ENCODE measurements at regions not wholly inside any gene's neighbourhood (a gene's known extent, or its start where the extent isn't known, plus 50 kb on each side); places are given as distances from the start of the nearest gene placed in this dataset.

GRCh38 chr3:182668974-182669373 lies 124.3 kb upstream of the ATP11B start:
- no peak for DNase-seq

DNA sequence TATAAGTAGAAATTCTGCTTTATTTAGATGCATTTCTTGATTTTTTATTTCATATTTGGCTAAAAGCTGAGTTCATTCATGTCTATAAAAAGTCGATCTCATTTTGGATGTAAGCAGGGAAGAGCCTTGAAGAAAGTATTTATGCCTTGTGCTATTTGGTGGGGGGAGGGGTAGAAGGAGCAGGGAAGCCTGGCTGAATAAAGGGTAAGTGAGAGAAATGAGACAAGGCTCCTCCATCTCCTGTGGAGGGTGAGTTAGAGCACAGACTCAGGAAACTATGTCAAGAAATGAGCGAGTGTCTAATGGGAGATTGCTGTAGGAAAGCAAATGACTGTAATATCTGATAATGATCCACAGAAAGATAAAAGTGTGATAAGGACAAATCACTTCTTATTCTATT lies 121.8 kb upstream of the ATP11B start:
- DNase-seq = no peak

DNA sequence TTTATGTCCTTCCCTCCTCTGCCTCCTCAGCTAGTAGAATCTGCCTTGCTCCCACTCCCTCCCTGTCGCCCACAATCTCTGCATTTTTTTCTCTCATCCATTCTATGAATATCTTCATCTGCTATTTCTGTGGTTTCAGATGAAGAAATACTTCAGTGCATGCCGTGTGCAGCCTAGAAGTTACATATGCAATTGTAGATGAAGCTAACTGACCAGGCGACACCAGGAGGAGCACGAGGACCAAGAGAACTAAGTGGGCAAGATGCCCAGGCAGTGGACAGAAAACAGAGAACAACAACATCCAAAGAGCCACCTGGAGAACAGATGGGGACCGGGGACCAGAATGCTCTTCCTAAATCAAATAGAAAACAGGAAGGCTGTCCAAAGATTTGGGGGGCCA lies 121.4 kb upstream of the ATP11B start:
- DNase-seq = no peak

DNA sequence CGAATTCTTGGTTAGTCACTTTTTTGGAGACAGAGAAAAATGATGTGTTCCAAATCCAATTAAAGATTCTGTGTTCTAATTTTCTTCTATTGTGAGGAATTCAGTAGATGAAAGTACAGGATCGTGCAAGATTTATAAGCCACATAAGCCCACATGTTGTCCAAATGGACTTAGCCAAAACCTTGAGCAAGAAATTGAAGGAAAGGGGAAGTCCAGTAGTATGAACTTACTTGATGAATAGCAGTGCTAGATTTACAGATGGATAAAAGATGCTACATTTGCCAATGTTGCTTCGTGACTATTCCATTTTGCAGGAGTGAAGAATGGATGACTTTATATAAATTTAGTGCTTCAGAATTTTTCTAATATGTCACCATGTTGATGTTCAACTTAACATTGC lies 120.0 kb upstream of the ATP11B start:
- DNase-seq = no peak

DNA sequence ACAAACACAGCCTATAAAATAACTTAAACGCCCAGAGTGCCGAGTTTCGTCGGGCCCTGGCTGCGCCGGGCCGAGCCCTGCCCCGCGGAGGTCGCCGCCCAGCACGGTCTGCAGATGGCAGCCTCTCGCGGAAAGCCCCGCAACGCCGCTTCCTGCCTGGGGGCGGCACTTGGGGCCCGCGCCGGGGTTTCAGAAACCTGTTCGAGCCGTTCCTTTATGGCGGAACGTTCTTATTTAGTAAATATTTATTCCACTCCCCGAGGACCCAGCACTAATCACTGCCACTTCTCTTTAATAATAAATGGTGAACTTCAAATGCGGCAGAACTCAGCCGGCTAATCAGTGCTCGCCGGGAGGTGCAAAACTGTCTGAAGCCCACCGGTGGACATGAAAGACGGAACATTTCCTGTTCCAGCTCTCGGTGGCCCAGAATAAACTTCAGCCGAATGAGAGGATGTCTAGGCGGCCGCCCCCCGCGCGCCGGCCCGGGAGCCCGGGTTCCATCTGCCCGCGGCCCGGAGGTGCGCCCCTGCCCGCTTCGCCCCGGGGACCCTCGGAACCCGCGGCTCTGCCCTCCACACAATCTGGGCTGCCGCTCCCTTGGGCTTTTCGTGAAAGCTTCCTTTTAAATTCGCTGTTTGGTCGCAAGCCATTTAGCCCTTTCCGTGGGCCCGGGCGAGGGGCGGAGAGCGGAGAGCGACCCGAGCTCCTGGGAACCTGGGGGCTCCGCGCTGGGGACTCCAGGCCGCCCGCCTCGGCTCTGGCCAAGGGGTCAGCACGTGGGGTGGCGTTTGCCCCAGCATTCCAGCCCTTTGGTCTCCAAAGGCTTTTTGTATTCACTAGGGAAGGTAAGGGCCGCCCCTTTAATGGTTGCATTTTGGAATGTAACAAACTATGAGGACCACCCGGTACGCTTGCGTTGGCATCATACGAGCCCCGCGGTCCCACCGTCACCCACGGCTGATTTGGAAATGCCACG lies 110.8 kb upstream of the ATP11B start:
- peak; percentile 21 for DNase-seq

- peak; percentile 23 for DNase-seq
These were observed 109.9 kb upstream of the ATP11B start for GRCh38 chr3:182683453-182683852.

GRCh38 chr3:182683858-182684257 lies 109.4 kb upstream of the ATP11B start:
- DNase-seq = no peak

- DNase-seq = no peak
These were observed 107.0 kb upstream of the ATP11B start for GRCh38 chr3:182686033-182686886.

GRCh38 chr3:182690172-182690571 lies 103.1 kb upstream of the ATP11B start:
- DNase-seq = no peak

GRCh38 chr3:182692021-182692420 lies 101.3 kb upstream of the ATP11B start:
- no peak for DNase-seq

- no peak for DNase-seq
These were observed 100.6 kb upstream of the ATP11B start for GRCh38 chr3:182692695-182693094.

DNA sequence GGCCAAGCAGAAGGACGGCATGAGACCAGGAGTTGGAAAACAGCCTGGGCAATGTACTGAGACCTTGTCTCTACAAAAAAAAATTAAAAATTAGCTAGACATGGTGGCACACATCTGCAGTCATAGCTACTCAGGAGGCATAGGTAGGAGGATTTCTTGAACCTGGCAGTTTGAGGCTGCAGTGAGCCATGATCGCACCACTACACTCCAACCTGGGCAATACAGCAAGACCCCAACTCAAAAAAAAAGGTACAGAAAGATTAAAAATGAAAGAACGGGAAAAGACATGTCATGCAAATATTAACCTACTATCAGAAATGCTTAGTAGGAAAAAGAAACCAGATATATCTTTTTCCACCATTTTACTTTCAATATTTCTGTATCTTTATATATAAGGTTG lies 99.6 kb upstream of the ATP11B start:
- DNase-seq = no peak

DNA sequence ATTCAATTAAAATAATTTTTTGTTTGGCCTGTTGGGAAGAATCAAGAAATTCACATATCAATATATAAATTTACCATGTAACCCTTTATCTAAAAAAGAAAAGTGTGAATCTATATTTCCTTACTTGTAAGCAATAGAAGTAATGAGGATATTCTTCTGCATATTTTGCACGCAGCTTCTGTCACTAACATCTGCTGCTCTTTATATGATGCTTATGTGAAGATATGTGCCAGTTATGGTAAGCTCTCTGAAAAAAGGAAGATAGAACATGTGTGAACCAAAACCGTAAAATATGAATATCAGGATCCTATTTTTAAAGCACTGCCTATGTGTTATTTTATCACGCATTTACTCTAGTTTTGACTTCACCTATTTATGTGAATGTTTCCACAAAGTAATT lies 96.4 kb upstream of the ATP11B start:
- DNase-seq = no peak

DNA sequence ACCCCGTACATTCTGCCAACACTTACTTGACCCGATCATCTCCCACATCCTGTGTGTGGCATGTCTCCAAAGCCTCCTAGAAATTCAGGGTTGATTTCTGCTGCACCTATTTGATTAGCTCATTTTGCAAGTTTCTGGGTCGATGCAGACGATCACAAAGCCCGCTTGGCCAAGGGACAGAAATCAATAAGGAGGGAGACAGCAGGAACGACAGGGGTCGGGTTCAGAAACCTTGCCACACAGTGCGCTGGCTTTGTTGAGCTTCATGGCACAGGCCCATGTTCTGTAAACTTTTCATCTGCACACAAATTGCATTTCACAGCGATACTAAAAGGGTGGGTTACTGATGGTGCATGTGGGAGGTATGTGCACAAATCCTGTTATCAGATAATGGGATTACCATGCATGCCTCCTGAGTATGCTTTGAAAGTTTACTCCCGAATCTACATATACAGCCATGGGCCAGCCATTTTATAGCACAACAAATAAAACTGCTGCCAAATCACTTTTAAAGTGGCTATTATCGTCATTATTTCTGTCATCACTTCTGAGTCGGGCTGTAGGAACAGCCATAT lies 95.9 kb upstream of the ATP11B start:
- no peak for DNase-seq

DNA sequence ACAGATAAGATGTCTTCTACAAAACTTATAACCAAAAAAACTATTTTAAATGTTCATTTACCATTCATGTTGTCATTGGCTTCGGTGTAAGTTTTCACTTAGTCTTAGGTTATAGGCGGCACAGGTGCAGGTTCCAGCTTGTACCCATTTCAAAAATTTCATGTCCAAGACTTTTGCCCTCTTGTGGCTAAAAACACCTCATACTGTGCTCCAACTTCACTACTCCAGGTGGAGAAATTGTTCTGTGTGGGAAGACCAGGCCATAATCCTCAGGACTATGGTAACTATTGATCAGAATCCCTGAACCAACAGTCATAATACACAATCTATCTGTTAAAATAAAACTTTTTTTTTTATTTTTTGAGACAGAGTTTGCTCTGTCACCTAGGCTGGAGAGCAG lies 95.2 kb upstream of the ATP11B start:
- no peak for DNase-seq

- no peak for DNase-seq
These were observed 93.6 kb upstream of the ATP11B start for GRCh38 chr3:182699550-182700170.

- DNase-seq = no peak
These were observed 91.1 kb upstream of the ATP11B start for GRCh38 chr3:182702216-182702615.

DNA sequence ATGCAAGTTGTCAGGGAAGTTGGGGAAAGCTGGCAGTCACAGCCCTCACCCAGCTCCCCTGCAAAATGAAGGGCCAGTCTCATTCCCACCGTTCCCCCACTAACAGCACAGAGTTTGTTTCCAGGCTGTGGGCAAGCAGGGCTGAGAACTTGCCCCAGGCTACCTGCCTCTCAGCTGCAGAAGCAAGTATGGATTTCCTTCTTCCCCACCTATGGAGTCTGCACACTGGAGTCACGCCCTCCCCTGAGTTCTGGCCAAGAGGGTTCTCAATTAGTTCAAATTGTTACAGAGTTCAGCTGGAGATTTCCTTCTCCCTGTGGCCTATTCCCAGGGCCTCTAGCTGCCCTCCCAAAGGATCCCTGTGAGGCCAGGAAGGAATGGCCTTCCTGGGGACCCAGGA lies 90.1 kb upstream of the ATP11B start:
- DNase-seq = no peak

GRCh38 chr3:182704926-182705325 lies 88.4 kb upstream of the ATP11B start:
- no peak for DNase-seq

DNA sequence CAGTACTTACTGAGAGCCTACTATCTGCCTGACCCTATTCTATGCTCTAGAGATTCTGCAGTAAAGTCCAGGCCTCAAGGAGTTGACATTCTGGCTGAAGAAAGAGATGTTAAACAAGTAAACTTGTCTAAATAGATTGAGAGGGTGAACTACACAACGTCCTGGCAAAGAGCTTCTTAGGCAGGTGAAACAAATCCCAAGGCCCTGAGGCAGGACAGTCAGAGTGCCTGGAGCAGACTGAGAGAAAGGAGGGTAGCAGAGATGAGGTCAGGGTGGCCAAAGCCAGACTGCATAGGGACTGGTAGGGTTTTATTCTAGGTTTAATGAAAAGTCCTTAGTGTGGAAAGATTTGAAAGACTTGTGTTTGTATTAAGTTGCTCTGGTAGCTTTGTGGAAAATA lies 84.5 kb upstream of the ATP11B start:
- DNase-seq = no peak

DNA sequence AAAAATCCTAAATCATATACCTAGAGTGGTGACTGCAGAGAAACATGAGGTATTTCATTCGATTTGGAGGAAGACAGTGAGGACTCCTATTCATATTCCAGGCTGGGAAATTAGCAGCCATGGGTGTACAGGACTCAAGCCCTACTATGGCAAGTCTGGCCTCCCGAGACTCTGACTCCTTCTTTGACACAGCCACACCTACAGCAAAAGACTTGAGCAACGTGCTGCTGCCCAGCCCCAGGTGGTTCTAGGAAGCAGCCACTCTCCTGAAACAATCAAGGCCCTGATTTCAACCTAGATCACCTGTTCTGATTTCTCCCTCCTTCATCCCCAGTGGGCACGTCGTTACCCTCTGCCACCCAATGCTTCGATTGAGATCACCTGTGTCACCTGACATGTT lies 84.0 kb upstream of the ATP11B start:
- DNase-seq = no peak

DNA sequence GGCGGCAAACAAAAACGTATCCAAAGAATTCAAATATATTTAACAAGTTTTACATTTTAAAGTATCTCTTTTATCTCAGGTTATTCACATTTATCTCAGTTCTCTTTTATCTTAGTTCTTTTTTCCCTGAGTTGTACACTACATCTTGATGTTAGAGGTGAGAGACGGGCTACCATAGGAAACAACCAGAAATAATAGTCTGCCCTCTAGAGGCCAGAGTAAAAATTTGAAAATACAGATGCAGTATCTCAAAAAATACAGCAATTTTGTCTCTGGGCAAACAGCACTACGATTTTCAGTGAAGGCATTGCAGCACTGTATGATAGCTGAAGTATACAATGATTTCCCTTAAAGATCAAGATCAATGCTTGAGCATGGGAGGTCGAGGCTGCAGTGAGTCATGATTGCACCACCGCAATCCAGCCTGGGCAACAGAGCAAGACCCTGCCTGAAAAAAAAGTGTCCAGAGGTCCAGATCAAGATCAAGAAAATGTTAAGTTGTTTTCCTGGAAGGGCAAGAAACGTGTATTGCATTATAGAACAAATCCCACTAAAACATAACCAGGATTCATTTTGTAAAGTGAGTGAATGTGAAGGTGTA lies 82.6 kb upstream of the ATP11B start:
- DNase-seq = no peak

DNA sequence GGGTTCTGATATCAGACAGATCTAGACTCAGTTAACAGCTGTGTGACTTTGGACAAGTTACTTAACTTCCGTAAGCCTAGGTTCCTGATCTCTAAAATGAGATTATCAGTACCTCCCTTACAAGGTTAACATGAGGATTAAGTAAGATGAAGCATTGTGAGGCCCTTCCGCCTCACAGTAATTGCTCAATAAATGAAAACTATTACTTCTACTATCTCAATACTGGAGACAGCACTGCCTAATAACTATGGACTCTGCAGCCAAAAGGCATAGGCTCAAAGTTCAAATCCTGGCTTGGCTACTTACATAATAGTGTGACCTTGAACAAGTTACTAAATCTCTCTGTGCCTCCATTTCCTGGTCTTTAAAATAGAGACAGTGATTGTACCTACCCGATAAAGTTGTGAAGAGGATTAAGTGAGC lies 82.0 kb upstream of the ATP11B start:
- no peak for DNase-seq

Measured in effector CD4-positive, alpha-beta T cell (primary cell).